HEK293 (cell line): ENCODE measurements at regions not wholly inside any gene's neighbourhood (a gene's known extent, or its start where the extent isn't known, plus 50 kb on each side); places are given as distances from the start of the nearest gene placed in this dataset.

Experiments used
- CTCF ChIA-PET: fragments of 350-600 bp; formaldehyde crosslinking; extraction: SDS; loops from one replicate; lab custom pipeline; 2021; ENCODE audit warnings: antibody characterized with exemption; lab: Yijun Ruan, JAX
- POLR2A ChIA-PET: fragments of 300-600 bp; formaldehyde crosslinking; extraction: SDS; loops from one replicate; lab custom pipeline; 2020; ENCODE audit warnings: antibody characterized with exemption, inconsistent platforms; lab: Yijun Ruan, JAX
- H3K27ac ChIP-seq: fragments of 200-500 bp; sonication (Bioruptor generic); 2 replicates; pipeline ENCODE4 v1.5.1; 2014; ENCODE audit warnings: low read depth, low read length, control low read depth, inconsistent platforms; ENCODE audit errors: extremely low read depth
- H3K36me3 ChIP-seq, 2 experiments: fragments of 200-500 bp in 1 of 2; sonication (Bioruptor generic) in 1 of 2; 1 replicate in 1 of 2; 2 replicates in 1 of 2; pipeline ENCODE4 v1.5.1; 2014 to 2017; ENCODE audit warnings: inconsistent platforms in 2 of 2, low read length in 2 of 2; ENCODE audit not compliant: control insufficient read depth in 2 of 2, insufficient read depth in 1 of 2
- H3K4me1 ChIP-seq: fragments of 200-500 bp; sonication (Bioruptor generic); 2 replicates; pipeline ENCODE4 v1.5.1; 2014; ENCODE audit warnings: mild to moderate bottlenecking, low read length, inconsistent platforms; ENCODE audit not compliant: control insufficient read depth, insufficient read depth
- H3K4me3 ChIP-seq: 2 replicates; pipeline ENCODE4 v1.5.1; 2011; ENCODE audit warnings: low read depth, mild to moderate bottlenecking, control low read depth, low read length, moderate library complexity
- H3K9me3 ChIP-seq: fragments of 200-500 bp; sonication (Bioruptor generic); 2 replicates; pipeline ENCODE4 v1.5.1; 2014; ENCODE audit warnings: low read depth, low read length, inconsistent platforms; ENCODE audit not compliant: control insufficient read depth, insufficient read depth
- GLI2 ChIP-seq: fragments of 450-650 bp; formaldehyde crosslinking; IDR thresholded peaks from 2 replicates; pipeline ENCODE4; 2017; ENCODE audit warnings: missing biosample characterization, missing genetic modification characterization, low read depth, borderline replicate concordance
- GLIS2 ChIP-seq: fragments of 450-650 bp; formaldehyde crosslinking; IDR thresholded peaks from 2 replicates; pipeline ENCODE4 v1.5.1; 2016; ENCODE audit warnings: missing biosample characterization, missing genetic modification characterization
- HIC1 ChIP-seq: fragments of 450-650 bp; formaldehyde crosslinking; IDR thresholded peaks from 2 replicates; pipeline ENCODE4 v1.5.1; 2016; ENCODE audit warnings: missing biosample characterization, missing genetic modification characterization
- HOXC10 ChIP-seq: sonication (generic); formaldehyde crosslinking; IDR thresholded peaks from 2 replicates; pipeline ENCODE4 v1.8.1; 2023; ENCODE audit warnings: mild to moderate bottlenecking, missing genetic modification reagents
- MEIS1 ChIP-seq: sonication (generic); formaldehyde crosslinking; IDR thresholded peaks from 2 replicates; pipeline ENCODE4 v1.8.1; 2022; ENCODE audit warnings: missing genetic modification reagents, mild to moderate bottlenecking, borderline replicate concordance
- MYNN ChIP-seq: fragments of 450-650 bp; formaldehyde crosslinking; IDR thresholded peaks from 2 replicates; pipeline ENCODE4 v1.5.1; 2016; ENCODE audit warnings: missing biosample characterization, missing genetic modification characterization, borderline replicate concordance
- REST ChIP-seq: fragments of 450-650 bp; formaldehyde crosslinking; IDR thresholded peaks from 2 replicates; pipeline ENCODE4 v1.5.1; 2016; ENCODE audit warnings: missing biosample characterization, missing genetic modification characterization
- SP3 ChIP-seq: fragments of 450-650 bp; formaldehyde crosslinking; IDR thresholded peaks from 2 replicates; pipeline ENCODE4 v1.5.1; 2016; ENCODE audit warnings: missing biosample characterization, missing genetic modification characterization
- ZBTB44 ChIP-seq: fragments of 450-650 bp; IDR thresholded peaks from 2 replicates; pipeline ENCODE4 v1.5.1; 2018; ENCODE audit warnings: missing biosample characterization, mild to moderate bottlenecking, missing genetic modification characterization
- ZEB2 ChIP-seq: fragments of 450-650 bp; formaldehyde crosslinking; IDR thresholded peaks from 2 replicates; pipeline ENCODE4 v1.5.1; 2016; ENCODE audit warnings: missing biosample characterization, missing genetic modification characterization
- ZFP41 ChIP-seq: fragments of 450-650 bp; formaldehyde crosslinking; IDR thresholded peaks from 2 replicates; pipeline ENCODE4 v1.5.1; 2016; ENCODE audit warnings: missing biosample characterization, missing genetic modification characterization, borderline replicate concordance
- ZFP69B ChIP-seq: fragments of 450-650 bp; formaldehyde crosslinking; IDR thresholded peaks from 2 replicates; pipeline ENCODE4 v1.5.1; 2016; ENCODE audit warnings: missing biosample characterization, missing genetic modification characterization
- ZNF148 ChIP-seq: fragments of 450-650 bp; formaldehyde crosslinking; IDR thresholded peaks from 2 replicates; pipeline ENCODE4 v1.5.0; 2017; ENCODE audit warnings: missing biosample characterization, missing genetic modification characterization, borderline replicate concordance
- ZNF155 ChIP-seq: fragments of 450-650 bp; formaldehyde crosslinking; IDR thresholded peaks from 2 replicates; pipeline ENCODE4 v1.5.1; 2016; ENCODE audit warnings: missing biosample characterization, missing genetic modification characterization
- ZNF169 ChIP-seq: fragments of 450-650 bp; formaldehyde crosslinking; IDR thresholded peaks from 2 replicates; pipeline ENCODE4 v1.5.1; 2016; ENCODE audit warnings: missing biosample characterization, missing genetic modification characterization
- ZNF202 ChIP-seq: fragments of 450-650 bp; formaldehyde crosslinking; IDR thresholded peaks from 2 replicates; pipeline ENCODE4 v1.5.1; 2016; ENCODE audit warnings: missing biosample characterization, missing genetic modification characterization, borderline replicate concordance
- ZNF248 ChIP-seq: fragments of 450-650 bp; formaldehyde crosslinking; IDR thresholded peaks from 2 replicates; pipeline ENCODE4 v1.5.1; 2017; ENCODE audit warnings: missing biosample characterization, missing genetic modification characterization
- ZNF302 ChIP-seq: fragments of 450-650 bp; formaldehyde crosslinking; IDR thresholded peaks from 2 replicates; pipeline ENCODE4 v1.5.1; 2016; ENCODE audit warnings: missing biosample characterization, missing genetic modification characterization, low read depth
- ZNF37A ChIP-seq: fragments of 450-650 bp; IDR thresholded peaks from 2 replicates; pipeline ENCODE4 v1.5.1; 2018; ENCODE audit warnings: missing biosample characterization, missing genetic modification characterization
- ZNF423 ChIP-seq: fragments of 450-650 bp; formaldehyde crosslinking; IDR thresholded peaks from 2 replicates; pipeline ENCODE4 v1.5.1; 2016; ENCODE audit warnings: missing biosample characterization, missing genetic modification characterization
- ZNF530 ChIP-seq: fragments of 450-650 bp; formaldehyde crosslinking; IDR thresholded peaks from 2 replicates; pipeline ENCODE4 v1.5.1; 2016; ENCODE audit warnings: low read depth, missing biosample characterization, missing genetic modification characterization
- ZNF777 ChIP-seq: fragments of 450-650 bp; formaldehyde crosslinking; IDR thresholded peaks from 2 replicates; pipeline ENCODE4 v1.5.1; 2017; ENCODE audit warnings: missing biosample characterization, missing genetic modification characterization, borderline replicate concordance
- TF ChIP-seq, protein P1 (sequence below): fragments of 450-650 bp; formaldehyde crosslinking; IDR thresholded peaks from 2 replicates; pipeline ENCODE4 v1.5.1; 2017; ENCODE audit warnings: missing biosample characterization, missing genetic modification characterization

DNA sequence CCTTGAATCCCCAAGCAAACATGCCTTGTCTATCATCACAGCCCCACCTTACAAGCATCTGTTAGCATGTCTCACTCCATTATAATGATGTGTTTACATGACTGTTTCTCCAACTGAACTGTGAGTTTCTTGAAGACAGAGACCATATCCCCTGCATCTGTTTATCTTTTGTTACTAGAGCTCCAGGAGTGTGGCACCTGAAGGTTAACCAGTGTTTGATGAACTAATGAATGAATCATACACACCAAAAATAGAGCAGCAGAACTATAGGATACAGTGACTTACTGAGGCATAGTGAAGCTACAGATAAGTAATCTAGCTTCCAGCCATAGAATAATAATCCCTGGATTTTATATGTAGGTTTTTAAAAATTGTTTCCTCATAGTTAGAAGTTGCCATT, 331.0 kb downstream of the PCDH7 start:
- Histone ChIP-seq H3K4me3 (no peak overlapping the region), H3K4me1 (no peaks in the 10 kb centered on the region; the same call in 1 of the 2 replicates), H3K9me3 (no peaks in the 10 kb centered on the region), H3K36me3 (no peaks in the 10 kb centered on the region), H3K27ac (no peak overlapping the region)
- ChIA-PET CTCF (no interaction called here), POLR2A (no interaction called here)
- TF ChIP-seq ZFP69B (tag by site-specific recombination): no peak
- no peak for TF ChIP-seq ZNF37A (tag by site-specific recombination)
- TF ChIP-seq MEIS1 (CRISPR knock-in tag): no peak
- TF ChIP-seq ZNF169 (tag by site-specific recombination): no peak
- no peak for TF ChIP-seq ZNF248 (tag by site-specific recombination)
- TF ChIP-seq MYNN: no peak
- TF ChIP-seq ZNF530 (tag by site-specific recombination): no peak
- no peak for TF ChIP-seq GLIS2 (tag by site-specific recombination)
- no peak for TF ChIP-seq ZNF202 (tag by site-specific recombination)
- no peak for TF ChIP-seq ZFP41 (tag by site-specific recombination)
- TF ChIP-seq GLI2 (tag by site-specific recombination): no peak
- no peak for TF ChIP-seq ZNF302
- TF ChIP-seq ZNF777: no peak
- no peak for TF ChIP-seq SP3 (tag by site-specific recombination)
- no peak for TF ChIP-seq HOXC10 (CRISPR knock-in tag)
- TF ChIP-seq ZNF155 (tag by site-specific recombination): no peak
- no peak for TF ChIP-seq ZNF148
- TF ChIP-seq REST (tag by site-specific recombination): no peak
- TF ChIP-seq ZEB2 (tag by site-specific recombination): no peak
- no peak for TF ChIP-seq ZNF423 (tag by site-specific recombination)

- H3K9me3 ChIP-seq: no peaks in the 10 kb centered on the region
- H3K4me1 ChIP-seq: no peaks in the 10 kb centered on the region; the same call in 1 of the 2 replicates
- H3K36me3 ChIP-seq: no peaks in the 10 kb centered on the region
- H3K27ac ChIP-seq: no peak overlapping the region
- no peak overlapping the region for H3K4me3 ChIP-seq
- CTCF ChIA-PET: no interaction called here
- POLR2A ChIA-PET: interaction anchor here (0.6 kb wide), 1 partner anchor 35 kb away, joined by 3 read pairs; no protein-coding TSS in a partner anchor
- TF ChIP-seq ZBTB44 (tag by site-specific recombination) (no peak), HIC1 (no peak), ZNF155 (tag by site-specific recombination) (no peak), ZFP41 (tag by site-specific recombination) (no peak)
- TF ChIP-seq, protein P1, sequence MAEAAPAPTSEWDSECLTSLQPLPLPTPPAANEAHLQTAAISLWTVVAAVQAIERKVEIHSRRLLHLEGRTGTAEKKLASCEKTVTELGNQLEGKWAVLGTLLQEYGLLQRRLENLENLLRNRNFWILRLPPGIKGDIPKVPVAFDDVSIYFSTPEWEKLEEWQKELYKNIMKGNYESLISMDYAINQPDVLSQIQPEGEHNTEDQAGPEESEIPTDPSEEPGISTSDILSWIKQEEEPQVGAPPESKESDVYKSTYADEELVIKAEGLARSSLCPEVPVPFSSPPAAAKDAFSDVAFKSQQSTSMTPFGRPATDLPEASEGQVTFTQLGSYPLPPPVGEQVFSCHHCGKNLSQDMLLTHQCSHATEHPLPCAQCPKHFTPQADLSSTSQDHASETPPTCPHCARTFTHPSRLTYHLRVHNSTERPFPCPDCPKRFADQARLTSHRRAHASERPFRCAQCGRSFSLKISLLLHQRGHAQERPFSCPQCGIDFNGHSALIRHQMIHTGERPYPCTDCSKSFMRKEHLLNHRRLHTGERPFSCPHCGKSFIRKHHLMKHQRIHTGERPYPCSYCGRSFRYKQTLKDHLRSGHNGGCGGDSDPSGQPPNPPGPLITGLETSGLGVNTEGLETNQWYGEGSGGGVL (tag by site-specific recombination): no peak
These were observed 331.4 kb downstream of the PCDH7 start for GRCh38 chr4:31051565-31051964.
